ENCODE measurements at regions not wholly inside any gene's neighbourhood (a gene's known extent, or its start where the extent isn't known, plus 50 kb on each side); places are given as distances from the start of the nearest gene placed in this dataset.

- TF ChIP-seq CTCF (IDR thresholded peaks at IDR 0.05): no peak
- no peak overlapping the region for H3K27ac ChIP-seq
- H3K4me3 ChIP-seq: no peak overlapping the region
- DNase-seq (ENCODE audit: low spot score): no peak
Measured at GRCh38 chr4:177107288-177107921, 202.3 kb upstream of the NEIL3 start.

- no peak for DNase-seq (ENCODE audit: low spot score)
- no peak for TF ChIP-seq CTCF (IDR thresholded peaks at IDR 0.05)
- Histone ChIP-seq H3K27ac (no peak overlapping the region), H3K4me3 (no peak overlapping the region)
Measured at GRCh38 chr4:177108708-177109107, 201.0 kb upstream of the NEIL3 start.

- Histone ChIP-seq H3K4me3 (no peak overlapping the region), H3K27ac (no peak overlapping the region)
- TF ChIP-seq CTCF (IDR thresholded peaks at IDR 0.05): no peak
- DNase-seq (ENCODE audit: low spot score): no peak
Measured at GRCh38 chr4:177109769-177110168, 199.9 kb upstream of the NEIL3 start.

GRCh38 chr4:177116161-177116560 lies 193.5 kb upstream of the NEIL3 start:
- H3K4me3 ChIP-seq: no peak overlapping the region
- H3K27ac ChIP-seq: no peak overlapping the region
- DNase-seq (ENCODE audit: low spot score): no peak
- TF ChIP-seq CTCF (IDR thresholded peaks at IDR 0.05): no peak

- no peak overlapping the region for H3K4me3 ChIP-seq
- no peak for DNase-seq (ENCODE audit: low spot score)
- TF ChIP-seq CTCF (IDR thresholded peaks at IDR 0.05): no peak
Measured at GRCh38 chr4:177117256-177117655, 192.4 kb upstream of the NEIL3 start.

GRCh38 chr4:177118596-177118995 lies 191.1 kb upstream of the NEIL3 start:
- peak overlapping the region in 1 of 2 donors; percentile 10 for H3K27ac ChIP-seq
- no peak for DNase-seq (ENCODE audit: low spot score)
- TF ChIP-seq CTCF (IDR thresholded peaks at IDR 0.05): no peak
- no peak overlapping the region for H3K4me3 ChIP-seq

More at GRCh38 chr4:177117256-177117655, 192.4 kb upstream of the NEIL3 start:
- no peak overlapping the region for H3K27ac ChIP-seq

- no peak for TF ChIP-seq CTCF (IDR thresholded peaks at IDR 0.05)
- DNase-seq (ENCODE audit: low spot score): no peak
- H3K27ac ChIP-seq: peak overlapping the region in 1 of 2 donors; percentile 10
Measured at GRCh38 chr4:177119021-177119471, 190.6 kb upstream of the NEIL3 start.

More at GRCh38 chr4:177119021-177119471, 190.6 kb upstream of the NEIL3 start:
- H3K4me3 ChIP-seq: no peak overlapping the region
